ENCODE measurements at regions not wholly inside any gene's neighbourhood (a gene's known extent, or its start where the extent isn't known, plus 50 kb on each side); places are given as distances from the start of the nearest gene placed in this dataset.
"Not testable (repeated sequence)": the region's sequence is repeated elsewhere in the genome, so short reads cannot be mapped to it uniquely, and the experiment has no call there.

DNA sequence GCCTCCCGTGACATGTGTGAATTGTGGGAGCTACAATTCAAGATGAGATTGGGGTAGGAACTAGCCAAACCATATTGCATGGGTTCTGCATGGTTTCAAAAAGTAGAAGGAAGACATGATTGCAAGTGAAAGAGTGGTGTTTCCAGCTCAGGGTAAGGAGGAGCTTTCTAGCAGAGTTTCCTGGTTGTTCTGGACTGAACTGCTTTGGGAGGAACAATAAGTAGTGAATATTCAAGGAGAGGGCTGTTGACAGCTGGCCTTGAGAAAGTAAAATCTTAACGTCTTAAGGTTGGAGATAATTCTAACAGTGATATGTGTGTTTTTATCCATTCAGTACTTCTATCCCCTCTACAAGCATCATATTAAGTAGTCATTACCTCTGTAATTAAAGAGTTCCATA is 62.2 kb upstream of the PRKG1 start:
- Mint-ChIP-seq H3K9me3 (no peaks in the 10 kb centered on the region), H3K36me3 (no peaks in the 10 kb centered on the region), H3K4me3 (no peak overlapping the region), H3K4me1 (no peaks in the 10 kb centered on the region), H3K27ac (no peak overlapping the region)
- ATAC-seq (no peak), DNase-seq (ENCODE audit: low spot score in 2 of 2) (no peak)

DNA sequence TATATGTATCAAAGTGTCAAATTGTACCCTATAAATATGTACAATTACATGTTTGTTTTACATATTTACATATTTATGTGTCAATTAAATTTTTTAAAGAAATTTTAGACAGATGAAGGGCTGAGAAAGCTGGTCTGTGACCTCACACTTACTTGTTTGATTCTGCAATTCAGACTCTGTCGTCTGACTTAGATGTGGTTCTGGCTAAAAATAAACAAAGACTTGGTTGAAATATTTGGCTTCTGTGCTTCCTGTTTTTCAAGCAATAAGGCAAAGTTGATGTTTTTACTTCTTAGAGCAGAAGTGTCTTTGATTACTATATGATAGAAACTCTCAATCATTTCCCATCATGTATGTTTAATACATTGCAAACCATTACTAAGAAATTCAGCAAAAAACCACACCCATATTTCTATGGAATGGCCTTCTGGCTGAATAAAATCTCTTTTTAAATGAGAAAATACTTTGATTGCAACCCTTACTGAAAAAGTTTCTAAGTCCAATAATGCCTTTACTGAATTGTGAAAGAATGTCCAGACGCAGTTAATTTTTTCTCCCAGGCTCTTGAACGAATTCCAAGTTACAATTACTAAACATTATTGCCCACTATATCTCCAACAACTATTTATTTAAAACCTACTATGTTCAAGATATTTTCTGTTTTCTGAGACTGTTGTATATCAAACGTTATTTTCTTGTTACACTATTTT is 59.5 kb upstream of the PRKG1 start:
- H3K27ac Mint-ChIP-seq: no peak overlapping the region
- H3K9me3 Mint-ChIP-seq: no peaks in the 10 kb centered on the region
- no peaks in the 10 kb centered on the region for H3K4me1 Mint-ChIP-seq
- no peak overlapping the region for H3K4me3 Mint-ChIP-seq
- H3K36me3 Mint-ChIP-seq: no peaks in the 10 kb centered on the region
- ATAC-seq (no peak), DNase-seq (ENCODE audit: low spot score in 2 of 2) (no peak)

DNA sequence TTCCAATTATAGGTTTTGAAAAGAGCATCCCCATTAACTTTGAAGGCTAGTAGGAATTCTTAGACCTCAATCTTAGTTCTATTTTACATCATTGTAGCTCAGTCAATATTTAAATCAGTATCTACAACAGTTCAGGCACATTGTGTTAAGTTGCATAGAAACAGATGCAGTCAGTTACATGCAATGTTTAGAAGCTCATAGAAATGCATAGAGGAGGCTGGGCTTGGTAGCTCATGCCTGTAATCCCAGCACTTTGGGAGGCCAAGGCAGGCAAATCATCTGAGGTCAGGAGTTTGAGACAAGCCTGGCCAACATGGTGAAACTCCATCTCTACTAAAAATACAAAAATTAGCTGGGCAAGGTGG is 58.9 kb upstream of the PRKG1 start:
- H3K9me3 Mint-ChIP-seq; H3K4me3 Mint-ChIP-seq; DNase-seq (ENCODE audit: low spot score in 2 of 2); H3K36me3 Mint-ChIP-seq; H3K4me1 Mint-ChIP-seq; ATAC-seq; H3K27ac Mint-ChIP-seq: not testable (repeated sequence)

DNA sequence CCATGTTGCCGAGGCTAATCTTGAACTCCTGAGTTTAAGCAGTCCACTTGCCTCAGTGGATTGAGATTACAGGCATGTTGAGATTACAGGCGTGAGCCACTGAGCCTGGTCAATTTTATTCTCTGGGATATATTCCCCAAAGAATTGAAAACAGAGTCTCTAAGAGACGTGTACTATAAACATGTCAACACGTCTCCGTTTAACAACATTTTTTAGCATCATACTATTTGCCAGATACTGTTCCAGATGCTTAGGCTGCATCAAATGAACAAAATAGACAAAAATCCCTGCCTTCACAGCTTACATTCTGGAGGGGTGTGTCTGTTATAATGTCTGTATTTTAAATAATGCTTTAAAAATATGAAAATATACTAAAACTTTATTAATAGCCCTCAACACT is 54.1 kb upstream of the PRKG1 start:
- ATAC-seq: no peak
- H3K9me3 Mint-ChIP-seq: no peaks in the 10 kb centered on the region
- H3K4me3 Mint-ChIP-seq: no peak overlapping the region
- DNase-seq (ENCODE audit: low spot score in 2 of 2): no peak
- H3K27ac Mint-ChIP-seq: no peak overlapping the region
- H3K4me1 Mint-ChIP-seq: no peaks in the 10 kb centered on the region
- H3K36me3 Mint-ChIP-seq: no peaks in the 10 kb centered on the region

DNA sequence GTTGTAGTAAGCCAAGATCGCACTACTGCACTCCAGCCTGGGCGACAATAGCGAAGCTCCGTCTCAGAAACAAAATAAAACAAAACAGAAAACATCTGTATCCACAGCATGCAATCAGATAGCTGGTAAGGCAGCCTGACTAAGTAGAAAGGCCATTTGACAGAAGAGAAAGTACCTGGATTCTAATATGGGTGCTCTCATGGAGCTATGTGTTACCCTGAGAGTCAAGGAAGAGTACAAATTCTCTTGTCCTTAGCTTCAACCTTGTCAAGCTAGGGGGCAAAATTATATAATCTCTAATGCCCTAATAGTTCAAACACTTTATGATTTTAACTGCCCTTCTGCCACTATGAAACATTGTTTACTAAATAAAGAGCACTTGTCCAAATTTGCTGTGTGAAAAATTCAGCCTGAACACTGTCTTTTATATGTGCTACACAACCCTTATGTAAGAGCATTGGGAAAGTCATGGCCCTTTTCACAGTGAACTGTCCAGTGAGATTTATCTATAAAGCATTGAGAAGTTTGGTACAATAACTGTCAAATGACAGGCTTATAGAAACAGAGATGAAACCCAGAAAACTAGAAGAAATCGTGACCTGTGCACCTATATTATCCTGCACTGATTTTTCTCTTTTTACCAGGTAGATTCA is 51.2 kb upstream of the PRKG1 start:
- Mint-ChIP-seq H3K4me3 (no peak overlapping the region), H3K36me3 (no peaks in the 10 kb centered on the region), H3K4me1 (no peaks in the 10 kb centered on the region), H3K27ac (no peak overlapping the region), H3K9me3 (no peaks in the 10 kb centered on the region)
- no peak for DNase-seq (ENCODE audit: low spot score in 2 of 2)
- no peak for ATAC-seq

DNA sequence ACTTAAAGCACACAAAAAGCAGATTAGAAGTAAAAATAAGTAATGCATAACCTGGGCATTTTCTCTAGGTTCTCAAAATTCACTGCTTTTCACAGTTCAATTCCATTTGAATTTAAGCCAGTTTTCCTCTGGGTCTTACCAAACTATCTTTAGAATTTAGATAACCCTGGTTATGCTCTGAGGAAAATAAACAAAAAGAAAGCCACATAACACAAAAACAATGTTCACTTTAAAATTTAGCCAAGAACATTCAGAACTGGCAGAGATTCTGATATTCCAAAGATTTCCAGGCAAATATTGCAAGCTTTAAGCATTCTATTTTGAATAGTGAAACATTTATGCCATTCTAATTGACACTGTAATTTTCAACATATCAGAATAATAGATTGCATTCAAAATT is 50.7 kb upstream of the PRKG1 start:
- H3K36me3 Mint-ChIP-seq: no peaks in the 10 kb centered on the region
- ATAC-seq: no peak
- DNase-seq (ENCODE audit: low spot score in 2 of 2): no peak
- no peaks in the 10 kb centered on the region for H3K9me3 Mint-ChIP-seq
- no peaks in the 10 kb centered on the region for H3K4me1 Mint-ChIP-seq
- no peak overlapping the region for H3K4me3 Mint-ChIP-seq
- H3K27ac Mint-ChIP-seq: no peak overlapping the region
